ENCODE measurements at regions not wholly inside any gene's neighbourhood (a gene's known extent, or its start where the extent isn't known, plus 50 kb on each side); places are given as distances from the start of the nearest gene placed in this dataset.

- WGBS, 2 experiments (ENCODE audit: extremely low coverage in 1 of 2, insufficient coverage in 1 of 2, insufficient read length in 1 of 2, insufficient replicate concordance in 2 of 2, low coverage in 1 of 2, low lambda C conversion rate in 2 of 2, missing lambda C conversion rate in 1 of 2): 100% methylated on average over 3 of the region's 3 CpGs; no CpG with 5 or more reads in 1 of the 2 experiments
- FAIRE-seq: no peak
- CTCF ChIA-PET (ENCODE audit: partially characterized antibody): no interaction called here
- TF ChIP-seq KDM5A (IDR thresholded peaks at IDR 0.05; ENCODE audit: low read length) (no peak), JUN (IDR thresholded peaks at IDR 0.05; ENCODE audit: low read depth, low read length) (no peak), SAP30 (IDR thresholded peaks at IDR 0.05; ENCODE audit: insufficient read depth, insufficient replicate concordance, low read length) (no peak), TCF12 (IDR thresholded peaks at IDR 0.05; ENCODE audit: low read depth, low read length) (no peak), RBBP5 (IDR thresholded peaks at IDR 0.05; ENCODE audit: borderline replicate concordance, low read depth, low read length) (no peak), CEBPB (IDR thresholded peaks at IDR 0.05; ENCODE audit: low read depth, low read length) (no peak), SRF (IDR thresholded peaks at IDR 0.05; ENCODE audit: low read depth, low read length) (no peak), RXRA (IDR thresholded peaks at IDR 0.05; ENCODE audit: insufficient read depth, low read depth, low read length) (no peak), BCL11A (IDR thresholded peaks at IDR 0.05; ENCODE audit: low read depth in 2 of 2, low read length in 2 of 2) (no peak), POLR2A (IDR thresholded peaks at IDR 0.05; ENCODE audit: control extremely low read depth in 1 of 2, low read depth in 2 of 2, low read length in 2 of 2) (no peak), POLR2AphosphoS5 (IDR thresholded peaks at IDR 0.05; ENCODE audit: low read depth, low read length) (no peak), RAD21 (IDR thresholded peaks at IDR 0.05 in 1 of 2, conservative IDR thresholded peaks at IDR 0.05 in 1 of 2; ENCODE audit: low read depth in 2 of 2, low read length in 2 of 2) (no peak), SIX5 (IDR thresholded peaks at IDR 0.05; ENCODE audit: low read depth, low read length) (no peak), SP4 (IDR thresholded peaks at IDR 0.05; ENCODE audit: low read length) (no peak)
These were observed 815.1 kb upstream of the POU3F4 start for GRCh38 chrX:82692991-82693390.

More at GRCh38 chrX:82692991-82693390, 815.1 kb upstream of the POU3F4 start:
- Histone ChIP-seq H3K27me3 (replicated peaks in 1 of 4; ENCODE audit: control insufficient read depth in 3 of 4, extremely low read depth in 1 of 4, insufficient read depth in 3 of 4, low read length in 3 of 4) (no peaks in the 10 kb centered on the region), H4K8ac (ENCODE audit: extremely low read depth, insufficient read depth, low read length) (no peak overlapping the region), H3K27ac (ENCODE audit: low read depth, low read length) (no peak overlapping the region), H2BK15ac (ENCODE audit: low read length) (no peak overlapping the region), H3K4me2 (ENCODE audit: insufficient read depth in 1 of 2, low read depth in 2 of 2, low read length in 2 of 2) (no peak overlapping the region), H2BK120ac (replicated peaks; ENCODE audit: low read depth, low read length) (no peak overlapping the region), H2AFZ (ENCODE audit: low read length) (no peak overlapping the region), H3K23me2 (ENCODE audit: low read depth, low read length) (no peaks in the 10 kb centered on the region), H2AK5ac (ENCODE audit: low read depth, low read length) (no peak overlapping the region), H3K9ac (replicated peaks in 1 of 4; ENCODE audit: extremely low read depth in 1 of 4, low read depth in 3 of 4, low read length in 3 of 4) (no peak overlapping the region), H3K79me1 (ENCODE audit: low read depth, low read length) (no peaks in the 10 kb centered on the region), H4K91ac (replicated peaks; ENCODE audit: insufficient read length, low read length) (no peak overlapping the region), H3K14ac (ENCODE audit: insufficient read length) (no peak overlapping the region), H3K79me2 (ENCODE audit: control insufficient read depth in 1 of 2, insufficient read depth in 2 of 2, low read length in 2 of 2) (no peaks in the 10 kb centered on the region), H3K23ac (ENCODE audit: insufficient read length) (no peak overlapping the region), H2BK12ac (ENCODE audit: low read depth, low read length) (no peak overlapping the region), H4K20me1 (replicated peaks in 1 of 2; ENCODE audit: control insufficient read depth in 1 of 2, insufficient read depth in 2 of 2, low read length in 2 of 2) (no peaks in the 10 kb centered on the region), H3K4ac (replicated peaks; ENCODE audit: insufficient read length, low read depth, low read length) (no peak overlapping the region), H3K18ac (ENCODE audit: extremely low read depth, low read length) (no peak overlapping the region), H2BK5ac (ENCODE audit: low read depth, low read length) (no peak overlapping the region), H3K56ac (replicated peaks; ENCODE audit: insufficient read length, low read depth, low read length) (no peak overlapping the region), H3K9me3 (ENCODE audit: insufficient read depth in 2 of 2, low read depth in 1 of 2, low read length in 1 of 2) (no peaks in the 10 kb centered on the region), H3K4me1 (replicated peaks in 1 of 4; ENCODE audit: control insufficient read depth in 3 of 4, insufficient read depth in 4 of 4, low read length in 3 of 4) (peaks cover 0 to 3% (median 0%) of the 10 kb centered on the region in 4 experiments; a peak in 1 of 7 replicates), H3K36me3 (ENCODE audit: control insufficient read depth in 2 of 4, insufficient read depth in 4 of 4, low read length in 3 of 4) (no peaks in the 10 kb centered on the region), H4K5ac (ENCODE audit: insufficient read length, low read depth, low read length) (no peak overlapping the region), H2BK20ac (ENCODE audit: low read length) (no peak overlapping the region), H3K4me3 (ENCODE audit: extremely low read depth in 1 of 4, insufficient read depth in 2 of 4, low read depth in 3 of 4, low read length in 4 of 4) (no peak overlapping the region)
- POLR2A ChIA-PET (ENCODE audit: partially characterized antibody): no interaction called here
- DNase-seq (ENCODE audit: low read depth in 1 of 2, low spot score in 2 of 2): no peak

Data from H1 (cell line).